Mesenchymal stem cell (in vitro differentiated cells and primary cell): ENCODE measurements at regions not wholly inside any gene's neighbourhood (a gene's known extent, or its start where the extent isn't known, plus 50 kb on each side); places are given as distances from the start of the nearest gene placed in this dataset.
"Not testable (repeated sequence)": the region's sequence is repeated elsewhere in the genome, so short reads cannot be mapped to it uniquely, and the experiment has no call there.

Experiments used
- DNase-seq: peaks from one replicate; pipeline ENCODE4 v3.0.0-alpha.2; 2013
- H2AFZ ChIP-seq: one replicate; pipeline ENCODE4 v1.6.1; 2013; ENCODE audit warnings: low read depth, mild to moderate bottlenecking, control low read depth, inconsistent platforms, low read length, moderate library complexity
- H2AK5ac ChIP-seq: 2 replicates; pipeline ENCODE4 v1.6.1; 2013; ENCODE audit warnings: low read length, moderate library complexity, mild to moderate bottlenecking, inconsistent platforms; ENCODE audit not compliant: severe bottlenecking
- H2BK120ac ChIP-seq: one replicate; pipeline ENCODE4 v1.6.1; 2013; ENCODE audit warnings: low read depth, mild to moderate bottlenecking, inconsistent platforms, low read length, moderate library complexity
- H2BK12ac ChIP-seq, 2 experiments: one replicate each; pipeline ENCODE4 v1.6.1; 2013; ENCODE audit warnings: inconsistent platforms in 2 of 2, low read length in 2 of 2, mild to moderate bottlenecking in 2 of 2, moderate library complexity in 2 of 2, control low read depth in 1 of 2
- H2BK15ac ChIP-seq: one replicate; pipeline ENCODE4 v1.6.1; 2013; ENCODE audit warnings: mild to moderate bottlenecking, low read depth, inconsistent platforms; ENCODE audit not compliant: poor library complexity, severe bottlenecking
- H2BK5ac ChIP-seq: 2 replicates; pipeline ENCODE4 v1.6.1; 2013; ENCODE audit warnings: low read depth, mild to moderate bottlenecking, low read length, control low read depth, inconsistent platforms; ENCODE audit not compliant: poor library complexity, severe bottlenecking
- H3K14ac ChIP-seq, 2 experiments: one replicate each; pipeline ENCODE4 v1.6.1; 2013; ENCODE audit warnings: inconsistent platforms in 2 of 2, low read length in 2 of 2, control low read depth in 1 of 2, mild to moderate bottlenecking in 1 of 2, moderate library complexity in 1 of 2
- H3K18ac ChIP-seq, 2 experiments: one replicate each; pipeline ENCODE4 v1.6.1; 2013; ENCODE audit warnings: inconsistent platforms in 2 of 2, low read length in 2 of 2, control low read depth in 1 of 2, low read depth in 1 of 2, mild to moderate bottlenecking in 1 of 2
- H3K23ac ChIP-seq, 2 experiments: one replicate each; pipeline ENCODE4 v1.6.1; 2013; ENCODE audit warnings: inconsistent platforms in 2 of 2, low read length in 2 of 2, mild to moderate bottlenecking in 2 of 2, moderate library complexity in 2 of 2, control low read depth in 1 of 2
- H3K27ac ChIP-seq: 2 replicates; pipeline ENCODE4 v1.5.1; 2013; ENCODE audit warnings: mild to moderate bottlenecking, moderate library complexity, low read length, control low read depth, inconsistent platforms; ENCODE audit not compliant: poor library complexity, severe bottlenecking
- H3K27me3 ChIP-seq, 2 experiments: 2 replicates each; pipeline versions ENCODE4 v1.6.1 to v1.7.0; 2013; ENCODE audit warnings: low read length in 2 of 2, mild to moderate bottlenecking in 2 of 2, moderate library complexity in 2 of 2, control low read depth in 1 of 2, inconsistent platforms in 1 of 2; ENCODE audit not compliant: control insufficient read depth in 1 of 2, insufficient read depth in 1 of 2
- H3K36me3 ChIP-seq, 2 experiments: 2 replicates each; pipeline versions ENCODE4 v1.6.1 to v1.7.0; 2013; ENCODE audit warnings: low read length in 2 of 2, control low read depth in 1 of 2, inconsistent platforms in 1 of 2, low read depth in 1 of 2, mild to moderate bottlenecking in 1 of 2; ENCODE audit not compliant: insufficient read depth in 2 of 2, control insufficient read depth in 1 of 2
- H3K4ac ChIP-seq, 2 experiments: one replicate each; pipeline ENCODE4 v1.6.1; 2013; ENCODE audit warnings: inconsistent platforms in 2 of 2, low read length in 2 of 2, mild to moderate bottlenecking in 2 of 2, moderate library complexity in 2 of 2, control low read depth in 1 of 2, low read depth in 1 of 2
- H3K4me1 ChIP-seq: 2 replicates; pipeline ENCODE4 v1.6.1; 2013; ENCODE audit warnings: low read depth, low read length, control low read depth; ENCODE audit not compliant: control insufficient read depth, insufficient read depth
- H3K4me2 ChIP-seq: 2 replicates; pipeline ENCODE4 v1.6.1; 2013; ENCODE audit warnings: low read length, mild to moderate bottlenecking, inconsistent platforms; ENCODE audit not compliant: poor library complexity, severe bottlenecking
- H3K4me3 ChIP-seq, 2 experiments: 2 replicates each; pipeline versions ENCODE4 v1.5.1 to v1.7.0; 2013; ENCODE audit warnings: low read length in 2 of 2, mild to moderate bottlenecking in 2 of 2, control low read depth in 1 of 2, low read depth in 1 of 2; ENCODE audit not compliant: insufficient read depth in 1 of 2
- H3K79me1 ChIP-seq: replicated peaks from 2 replicates; pipeline ENCODE4 v1.6.1; 2013; ENCODE audit warnings: mild to moderate bottlenecking, control low read depth, low read length, inconsistent platforms; ENCODE audit not compliant: poor library complexity, severe bottlenecking
- H3K9ac ChIP-seq: 2 replicates; pipeline ENCODE4 v1.7.0; 2013; ENCODE audit warnings: mild to moderate bottlenecking, low read length, moderate library complexity
- H3K9me3 ChIP-seq: 2 replicates; pipeline ENCODE4 v1.7.0; 2013; ENCODE audit warnings: mild to moderate bottlenecking, low read length; ENCODE audit not compliant: control insufficient read depth
- H4K8ac ChIP-seq: one replicate; pipeline ENCODE4 v1.6.1; 2013; ENCODE audit warnings: inconsistent platforms, mild to moderate bottlenecking, low read length, moderate library complexity
- H4K91ac ChIP-seq: one replicate; pipeline ENCODE4 v1.6.1; 2013; ENCODE audit warnings: mild to moderate bottlenecking, low read length, inconsistent platforms
- WGBS: methylation state at CpG from one replicate; pipeline ENCODE4 v1.1.7; 2013; ENCODE audit warnings: mixed read lengths; 5-methylcytosine and 5-hydroxymethylcytosine counted together

DNA sequence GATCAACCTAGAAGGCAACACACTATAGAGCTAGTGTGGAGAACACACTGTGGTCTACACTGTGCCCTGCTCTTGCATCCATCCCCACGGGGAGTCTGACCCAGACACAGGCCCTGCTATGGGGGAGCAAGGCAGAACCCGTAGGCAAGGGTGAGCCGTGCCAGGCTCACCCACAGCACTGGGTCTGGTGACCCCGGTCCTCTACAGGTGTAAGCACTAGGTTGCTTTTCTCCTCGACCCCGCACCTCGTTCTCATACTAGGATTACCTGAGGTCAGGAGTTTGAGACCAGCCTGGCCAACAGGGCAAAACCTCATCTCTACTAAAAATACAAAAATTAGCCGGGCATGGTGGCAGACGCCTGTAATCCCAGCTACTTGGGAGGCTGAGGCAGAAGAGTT is 286.0 kb downstream of the GOLGA6L6 start:
- not testable (repeated sequence) for H2AFZ ChIP-seq, H3K23ac ChIP-seq, H3K14ac ChIP-seq, H3K4me1 ChIP-seq, H3K9me3 ChIP-seq, H2AK5ac ChIP-seq, H3K4ac ChIP-seq, H4K91ac ChIP-seq, DNase-seq, H2BK15ac ChIP-seq, H4K8ac ChIP-seq, H3K27me3 ChIP-seq, H2BK12ac ChIP-seq, H3K36me3 ChIP-seq, H2BK5ac ChIP-seq, H3K9ac ChIP-seq, H3K4me2 ChIP-seq, H2BK120ac ChIP-seq, H3K4me3 ChIP-seq, H3K18ac ChIP-seq, H3K79me1 ChIP-seq, H3K27ac ChIP-seq
- 72% methylated on average over 4 of the region's 9 CpGs for WGBS

DNA sequence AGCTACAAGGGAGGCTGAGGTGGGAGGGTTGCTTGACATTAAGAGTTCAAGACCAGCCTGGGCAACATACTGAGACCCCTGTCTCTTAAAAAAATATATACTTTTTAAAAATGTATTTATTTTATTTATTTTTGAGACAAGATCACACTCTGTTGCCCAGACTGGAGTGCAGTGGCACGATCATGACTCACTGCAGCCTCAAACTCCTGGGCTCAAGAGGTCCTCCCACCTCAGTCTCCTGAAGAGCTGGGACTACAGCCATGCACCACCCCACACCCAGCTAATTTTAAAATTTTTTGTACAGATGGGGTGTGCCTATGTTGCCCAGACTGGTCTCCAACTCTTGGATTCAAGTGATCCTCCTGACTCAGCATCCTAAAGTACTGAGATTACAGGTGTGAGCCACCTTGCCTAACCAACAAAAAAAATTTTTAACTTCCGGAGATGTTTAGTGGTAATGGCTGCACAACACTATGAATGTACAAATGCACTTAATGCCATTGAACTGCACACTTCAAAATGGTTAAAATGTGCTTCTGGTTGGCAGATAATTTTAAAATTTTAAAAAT is 288.5 kb downstream of the GOLGA6L6 start:
- not testable (repeated sequence) for H3K14ac ChIP-seq, H3K36me3 ChIP-seq, H3K18ac ChIP-seq, H3K79me1 ChIP-seq, H2BK120ac ChIP-seq, DNase-seq, H3K9me3 ChIP-seq, H3K27ac ChIP-seq, H4K91ac ChIP-seq, H2AFZ ChIP-seq, H2BK12ac ChIP-seq, H3K4me3 ChIP-seq, H3K23ac ChIP-seq, H2BK15ac ChIP-seq, H3K27me3 ChIP-seq, H3K4me2 ChIP-seq, H3K4me1 ChIP-seq, H4K8ac ChIP-seq, H2BK5ac ChIP-seq, H3K9ac ChIP-seq, H2AK5ac ChIP-seq, H3K4ac ChIP-seq
- 33% methylated on average over 1 of the region's 2 CpGs for WGBS

DNA sequence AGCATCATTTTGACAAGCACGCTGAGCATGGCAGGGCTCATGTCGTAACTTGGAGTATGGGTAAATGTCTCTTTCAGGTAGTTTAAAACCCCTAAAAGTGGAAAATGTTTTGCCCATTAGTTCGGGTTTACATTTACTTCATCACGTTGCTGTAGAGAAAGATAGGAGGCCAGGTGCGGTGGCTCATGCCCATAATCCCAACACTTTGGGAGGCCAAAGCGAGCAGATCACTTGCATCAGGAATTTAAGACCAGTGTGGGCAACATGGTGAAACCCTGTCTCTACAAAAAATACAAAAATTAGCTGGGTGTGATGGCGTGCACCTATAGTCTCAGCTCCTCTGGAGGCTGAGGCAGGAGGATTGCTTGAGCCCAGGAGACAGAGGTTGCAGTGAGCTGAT is 289.6 kb downstream of the GOLGA6L6 start:
- H2BK120ac ChIP-seq, H4K91ac ChIP-seq: not testable (repeated sequence)
- 78% methylated on average over 6 of the region's 7 CpGs for WGBS

DNA sequence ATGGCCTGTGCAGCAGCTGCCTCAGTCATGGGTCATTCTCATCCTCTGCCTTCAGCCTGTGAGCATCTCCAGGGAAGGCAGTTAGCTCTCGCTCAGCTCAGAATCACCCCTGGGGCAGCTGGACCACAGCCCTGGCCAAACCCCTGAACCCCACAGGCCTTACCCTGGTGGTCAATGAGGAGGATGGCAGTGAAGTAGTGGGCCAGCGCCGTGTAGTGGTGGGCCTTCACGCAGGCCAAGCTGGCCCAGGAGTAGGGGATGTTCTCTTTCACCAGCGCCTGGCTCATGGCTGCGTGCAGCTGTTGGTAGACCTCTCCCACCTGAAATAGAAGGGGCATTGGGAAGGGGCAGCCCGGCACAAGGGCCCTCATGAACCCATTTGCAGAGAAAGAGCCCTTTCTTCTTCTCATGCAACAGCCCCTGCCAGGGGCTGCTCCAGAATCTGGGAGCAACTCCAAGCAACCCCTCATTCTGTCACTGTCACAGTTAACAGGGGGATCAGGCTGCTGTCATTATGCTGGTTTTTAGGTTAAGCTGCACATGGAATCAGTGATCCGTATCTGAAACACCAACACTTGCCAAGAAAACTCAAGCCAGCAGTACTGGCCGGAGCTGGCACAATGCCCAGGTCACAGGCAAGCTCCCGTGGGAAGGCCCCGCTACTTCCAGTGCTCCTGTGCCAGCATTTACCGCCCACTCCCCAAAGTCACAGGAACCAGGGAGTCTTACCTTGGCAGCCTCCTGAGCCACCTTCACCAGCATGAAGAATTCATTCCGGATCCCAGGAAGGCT is 290.2 kb downstream of the GOLGA6L6 start:
- not testable (repeated sequence) for H4K91ac ChIP-seq, H2BK12ac ChIP-seq, H3K36me3 ChIP-seq, H2AK5ac ChIP-seq, DNase-seq, H2BK15ac ChIP-seq, H3K9ac ChIP-seq, H3K18ac ChIP-seq, H3K79me1 ChIP-seq, H3K14ac ChIP-seq, H3K27me3 ChIP-seq, H4K8ac ChIP-seq, H3K23ac ChIP-seq, H2BK120ac ChIP-seq, H3K4me2 ChIP-seq, H3K27ac ChIP-seq, H3K4ac ChIP-seq, H2AFZ ChIP-seq, H3K4me1 ChIP-seq, H3K4me3 ChIP-seq, H3K9me3 ChIP-seq, H2BK5ac ChIP-seq
- 82% methylated on average over 9 of the region's 13 CpGs for WGBS

More for the DNA sequence above, 289.6 kb downstream of the GOLGA6L6 start:
- not testable (repeated sequence) for H2BK12ac ChIP-seq, H3K27ac ChIP-seq, DNase-seq, H3K18ac ChIP-seq, H3K9me3 ChIP-seq, H3K4me3 ChIP-seq, H3K27me3 ChIP-seq, H3K4ac ChIP-seq, H2AFZ ChIP-seq, H3K79me1 ChIP-seq, H3K23ac ChIP-seq, H3K4me2 ChIP-seq, H3K4me1 ChIP-seq, H3K9ac ChIP-seq, H2BK5ac ChIP-seq, H3K36me3 ChIP-seq, H2BK15ac ChIP-seq, H3K14ac ChIP-seq, H4K8ac ChIP-seq, H2AK5ac ChIP-seq
